ENCODE measurements at regions not wholly inside any gene's neighbourhood (a gene's known extent, or its start where the extent isn't known, plus 50 kb on each side); places are given as distances from the start of the nearest gene placed in this dataset.

GRCh38 chr19:29442094-29442493 is 83.7 kb upstream of the VSTM2B start:
- DNase-seq (no peak), FAIRE-seq (no peak), ATAC-seq (no peak)
- H3K4me3 ChIP-seq = no peak overlapping the region
- intact Hi-C loops (cut with DNase I) = no loop called here
- no peaks in the 10 kb centered on the region for H3K9me3 ChIP-seq
- no peak for TF ChIP-seq CTCF (IDR thresholded peaks at IDR 0.05)
- H3K27ac ChIP-seq = no peak overlapping the region
- H3K36me3 ChIP-seq = no peaks in the 10 kb centered on the region
- H3K4me1 ChIP-seq = no peaks in the 10 kb centered on the region
- peaks cover 0 to 4% (median 1%) of the 10 kb centered on the region in 4 donors for H3K27me3 ChIP-seq
- 48 to 55% methylated on average over 7 of the region's 7 CpGs for WGBS, 2 donors

GRCh38 chr19:29442910-29443309 is 82.9 kb upstream of the VSTM2B start:
- intact Hi-C loops (cut with DNase I) = no loop called here
- WGBS, 2 donors = 37 to 42% methylated on average over 5 of the region's 5 CpGs
- no peak for TF ChIP-seq CTCF (IDR thresholded peaks at IDR 0.05)
- Histone ChIP-seq H3K27me3 (peaks cover 0 to 4% (median 2%) of the 10 kb centered on the region in 4 donors), H3K27ac (no peak overlapping the region), H3K4me1 (no peaks in the 10 kb centered on the region), H3K4me3 (no peak overlapping the region), H3K9me3 (no peaks in the 10 kb centered on the region), H3K36me3 (no peaks in the 10 kb centered on the region)
- no peak for FAIRE-seq
- no peak for ATAC-seq
- no peak for DNase-seq

- 35 to 41% methylated on average over 4 of the region's 4 CpGs for WGBS, 2 donors
Observed at GRCh38 chr19:29445246-29445645, 80.5 kb upstream of the VSTM2B start.

GRCh38 chr19:29446361-29446760 is 79.4 kb upstream of the VSTM2B start:
- intact Hi-C loops (cut with DNase I) = no loop called here
- H3K27ac ChIP-seq = no peak overlapping the region
- H3K4me1 ChIP-seq = no peaks in the 10 kb centered on the region
- H3K27me3 ChIP-seq = peaks cover 0 to 4% (median 2%) of the 10 kb centered on the region in 4 donors
- ATAC-seq (no peak), DNase-seq (no peak), FAIRE-seq (no peak)
- no peak overlapping the region for H3K4me3 ChIP-seq
- H3K9me3 ChIP-seq = no peaks in the 10 kb centered on the region
- no peak for TF ChIP-seq CTCF (IDR thresholded peaks at IDR 0.05)
- 35 to 49% methylated on average over 4 of the region's 4 CpGs for WGBS, 2 donors
- no peaks in the 10 kb centered on the region for H3K36me3 ChIP-seq

More at GRCh38 chr19:29445246-29445645, 80.5 kb upstream of the VSTM2B start:
- FAIRE-seq (no peak), ATAC-seq (no peak), DNase-seq (no peak)
- TF ChIP-seq CTCF (IDR thresholded peaks at IDR 0.05) = no peak
- Histone ChIP-seq H3K27me3 (peaks cover 0 to 4% (median 2%) of the 10 kb centered on the region in 4 donors), H3K9me3 (no peaks in the 10 kb centered on the region), H3K4me1 (no peaks in the 10 kb centered on the region), H3K36me3 (no peaks in the 10 kb centered on the region), H3K4me3 (no peak overlapping the region), H3K27ac (no peak overlapping the region)
- intact Hi-C loops (cut with DNase I) = no loop called here

- 77 to 86% methylated on average over 8 of the region's 8 CpGs for WGBS, 2 donors
- intact Hi-C loops (cut with DNase I) = no loop called here
- no peaks in the 10 kb centered on the region for H3K9me3 ChIP-seq
- no peak for ATAC-seq
- H3K4me1 ChIP-seq = no peaks in the 10 kb centered on the region
- H3K36me3 ChIP-seq = no peaks in the 10 kb centered on the region
- no peak overlapping the region for H3K27ac ChIP-seq
- peaks cover 0 to 4% (median 2%) of the 10 kb centered on the region in 4 donors for H3K27me3 ChIP-seq
- no peak for TF ChIP-seq CTCF (IDR thresholded peaks at IDR 0.05)
- no peak for DNase-seq
- FAIRE-seq = no peak
- no peak overlapping the region for H3K4me3 ChIP-seq
Observed at GRCh38 chr19:29448046-29448445, 77.7 kb upstream of the VSTM2B start.

Data from pancreas (tissue), 10 donors.